HG03432 (cell line): ENCODE measurements at regions not wholly inside any gene's neighbourhood (a gene's known extent, or its start where the extent isn't known, plus 50 kb on each side); places are given as distances from the start of the nearest gene placed in this dataset.
"Not testable (repeated sequence)": the region's sequence is repeated elsewhere in the genome, so short reads cannot be mapped to it uniquely, and the experiment has no call there.

ENCODE experiments used
- ATAC-seq: cut with Tn5 transposase; IDR thresholded peaks from one replicate; pipeline ENCODE4 v1.9.1; 2021; ENCODE audit warnings: mild to moderate bottlenecking, moderate library complexity; ENCODE audit not compliant: unreplicated experiment

GRCh38 chr2:434625-435024 is 146.7 kb upstream of the ALKAL2 start:
- no peak for ATAC-seq

GRCh38 chr2:433216-433615 is 145.3 kb upstream of the ALKAL2 start:
- ATAC-seq, result no peak

- ATAC-seq, result no peak
Observed at GRCh38 chr2:430291-431040, 142.6 kb upstream of the ALKAL2 start.

GRCh38 chr2:429575-430254 is 141.8 kb upstream of the ALKAL2 start:
- ATAC-seq, result no peak

- ATAC-seq, result no peak
Observed at GRCh38 chr2:429142-429541, 141.3 kb upstream of the ALKAL2 start.

GRCh38 chr2:428591-428990 is 140.7 kb upstream of the ALKAL2 start:
- no peak for ATAC-seq

- not testable (repeated sequence) for ATAC-seq
Observed at GRCh38 chr2:426696-427095, 138.8 kb upstream of the ALKAL2 start.

- ATAC-seq, result no peak
Observed at GRCh38 chr2:425947-426346, 138.1 kb upstream of the ALKAL2 start.

- no peak for ATAC-seq
Observed at GRCh38 chr2:425243-425642, 137.4 kb upstream of the ALKAL2 start.

- no peak for ATAC-seq
Observed at GRCh38 chr2:424306-425171, 136.6 kb upstream of the ALKAL2 start.

- ATAC-seq, result no peak
Observed at GRCh38 chr2:423479-423878, 135.6 kb upstream of the ALKAL2 start.

GRCh38 chr2:422676-423435 is 135.0 kb upstream of the ALKAL2 start:
- ATAC-seq, result no peak

- no peak for ATAC-seq
Observed at GRCh38 chr2:421406-421805, 133.5 kb upstream of the ALKAL2 start.

GRCh38 chr2:419687-420317 is 131.9 kb upstream of the ALKAL2 start:
- ATAC-seq, result no peak

GRCh38 chr2:417662-418061 is 129.8 kb upstream of the ALKAL2 start:
- no peak for ATAC-seq

GRCh38 chr2:417006-417405 is 129.1 kb upstream of the ALKAL2 start:
- ATAC-seq, result no peak

- no peak for ATAC-seq
Observed at GRCh38 chr2:415986-416610, 128.2 kb upstream of the ALKAL2 start.

- ATAC-seq, result no peak
Observed at GRCh38 chr2:409523-409922, 121.6 kb upstream of the ALKAL2 start.

GRCh38 chr2:407630-408029 is 119.7 kb upstream of the ALKAL2 start:
- no peak for ATAC-seq

- ATAC-seq, result no peak
Observed at GRCh38 chr2:406876-407275, 119.0 kb upstream of the ALKAL2 start.
